Hematopoietic multipotent progenitor cell treated with erythropoietin and hydrocortisone succinate and interleukin-3 and kit ligand, for 4 days (in vitro differentiated cells): ENCODE measurements at regions not wholly inside any gene's neighbourhood (a gene's known extent, or its start where the extent isn't known, plus 50 kb on each side); places are given as distances from the start of the nearest gene placed in this dataset.
A peak's percentile ranks its signal among the peaks of the same experiment; 100 is the strongest.
"Not testable (repeated sequence)": the region's sequence is repeated elsewhere in the genome, so short reads cannot be mapped to it uniquely, and the experiment has no call there.

Experiments used
- DNase-seq: peaks from one replicate; pipeline ENCODE4 v3.0.0-alpha.2; 2015

DNA sequence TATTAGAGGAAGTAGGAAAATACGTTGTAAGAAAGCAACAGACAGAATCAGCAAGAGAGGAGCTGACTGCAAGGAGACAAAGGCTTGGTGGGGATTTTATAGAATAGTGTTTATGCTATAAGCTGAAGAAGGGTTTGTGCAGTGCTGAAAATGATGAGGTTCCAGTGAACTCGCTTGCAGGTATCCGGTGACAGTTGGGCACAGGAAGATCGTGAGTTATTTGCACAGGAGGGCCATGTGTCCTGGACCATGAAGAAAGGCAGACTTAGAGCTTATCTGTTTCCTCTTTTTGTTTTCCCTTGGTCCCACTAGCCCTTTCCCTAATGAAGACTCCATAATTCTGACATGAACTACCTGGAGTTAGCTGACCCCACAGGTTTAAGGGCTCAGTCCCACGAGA, 61.4 kb downstream of the NXNL2 start:
- DNase-seq, result peak; percentile 10

DNA sequence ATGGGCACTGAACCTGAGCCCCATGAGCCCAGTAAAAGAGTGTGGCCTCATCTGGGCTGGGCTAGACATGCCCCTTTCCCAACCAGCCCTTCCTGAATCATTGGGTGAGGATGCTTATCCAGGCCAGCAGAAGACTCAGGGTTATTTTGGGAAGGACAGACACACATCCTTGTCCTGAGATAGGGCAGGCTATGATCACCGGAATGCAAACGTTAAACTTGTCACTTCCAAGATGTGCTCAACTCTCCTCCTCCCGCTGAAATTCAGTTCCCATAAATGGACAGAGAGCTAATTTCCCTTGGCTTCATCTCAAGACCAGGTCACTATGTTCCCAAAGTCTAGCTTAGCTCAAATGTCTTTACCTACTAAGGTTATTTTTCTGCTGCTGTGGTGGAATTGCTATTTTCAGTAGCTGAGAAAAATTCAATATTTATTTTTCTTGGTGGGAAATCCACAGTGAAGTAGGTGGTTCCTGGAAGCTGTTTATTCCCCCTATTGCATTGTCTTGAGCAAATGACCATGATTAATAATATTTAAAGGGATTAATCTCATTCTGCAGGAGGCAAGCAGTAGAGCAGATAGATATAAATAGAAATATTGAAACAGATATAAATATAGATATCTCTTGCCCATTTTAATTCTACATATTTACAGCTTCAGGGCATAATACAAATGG, 70.0 kb downstream of the NXNL2 start:
- no peak for DNase-seq

DNA sequence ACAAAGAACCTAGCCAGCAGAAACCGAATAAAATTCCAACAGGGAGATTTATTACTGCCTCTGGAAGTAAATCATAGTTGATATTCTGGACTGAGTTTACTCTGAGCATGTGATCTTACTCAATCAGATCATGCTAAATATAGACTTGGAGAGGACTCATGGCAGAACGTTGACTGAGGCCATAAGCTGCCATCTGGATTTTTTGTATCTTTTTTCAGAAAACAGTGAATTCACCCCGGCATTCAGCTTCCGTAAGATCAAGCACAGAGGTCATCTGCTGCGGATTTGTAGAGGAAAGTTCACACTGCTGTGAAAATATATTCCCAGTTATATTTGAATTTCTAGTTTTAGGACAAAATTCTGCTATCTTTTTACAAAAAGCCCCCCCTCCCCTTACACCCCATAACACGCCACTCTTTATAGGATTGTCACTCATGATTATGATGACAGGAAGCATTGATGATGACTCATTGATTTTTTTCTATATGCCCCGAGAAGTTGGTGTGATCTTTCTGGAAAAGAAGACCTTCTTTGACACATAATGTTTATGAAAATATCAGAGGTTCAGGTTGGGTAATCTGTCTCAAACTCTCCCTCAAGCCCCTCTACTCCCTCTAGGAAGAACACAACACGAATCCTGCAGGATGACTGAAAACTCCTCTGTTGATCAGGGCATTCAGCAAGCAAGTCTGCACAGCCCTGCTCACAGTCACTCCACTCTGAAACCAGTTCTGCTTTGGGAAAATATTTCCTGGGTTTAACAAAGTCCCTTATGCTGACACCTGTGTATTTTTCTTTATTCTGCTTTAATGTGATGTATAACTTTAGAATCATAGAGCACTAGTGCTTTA, 70.8 kb downstream of the NXNL2 start:
- DNase-seq, result no peak

DNA sequence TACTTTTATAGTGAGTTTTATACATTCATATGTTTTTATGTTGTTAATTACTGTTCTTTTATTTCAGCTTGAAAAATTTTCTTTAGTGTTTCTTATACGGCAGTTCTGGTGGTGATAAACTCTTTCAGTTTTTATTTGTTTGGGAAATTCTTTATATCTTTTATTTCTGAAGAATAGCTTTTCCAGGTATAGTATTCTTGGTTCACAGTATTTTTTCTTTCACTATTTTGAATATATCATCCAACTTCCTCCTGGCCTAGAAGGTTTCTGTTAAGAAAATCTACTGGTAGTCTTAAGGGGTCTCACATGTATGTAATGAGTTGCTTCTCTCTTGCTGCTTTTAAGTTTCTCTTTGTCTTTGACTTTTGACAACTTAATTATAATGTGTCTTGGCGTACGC, 79.4 kb downstream of the NXNL2 start:
- no peak for DNase-seq

DNA sequence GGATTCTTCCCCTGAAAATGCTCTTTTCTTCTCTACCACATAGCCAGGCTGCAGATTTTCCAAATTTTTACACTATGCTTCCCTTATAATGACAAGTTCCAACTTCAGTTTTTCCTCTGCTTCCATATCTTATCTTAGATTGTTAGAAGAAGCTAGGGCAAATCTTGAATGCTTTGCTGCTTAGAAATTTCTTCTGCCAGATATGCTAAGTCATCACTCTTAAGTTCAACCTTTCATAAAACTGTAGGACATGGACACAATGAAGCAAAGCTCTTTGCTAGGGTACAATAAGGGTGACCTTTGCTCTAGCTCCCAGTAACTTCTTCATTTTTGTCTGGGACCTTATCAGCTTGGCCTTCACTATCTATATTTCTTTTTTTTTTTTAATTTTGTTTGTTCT, 88.7 kb downstream of the NXNL2 start:
- DNase-seq, result no peak

DNA sequence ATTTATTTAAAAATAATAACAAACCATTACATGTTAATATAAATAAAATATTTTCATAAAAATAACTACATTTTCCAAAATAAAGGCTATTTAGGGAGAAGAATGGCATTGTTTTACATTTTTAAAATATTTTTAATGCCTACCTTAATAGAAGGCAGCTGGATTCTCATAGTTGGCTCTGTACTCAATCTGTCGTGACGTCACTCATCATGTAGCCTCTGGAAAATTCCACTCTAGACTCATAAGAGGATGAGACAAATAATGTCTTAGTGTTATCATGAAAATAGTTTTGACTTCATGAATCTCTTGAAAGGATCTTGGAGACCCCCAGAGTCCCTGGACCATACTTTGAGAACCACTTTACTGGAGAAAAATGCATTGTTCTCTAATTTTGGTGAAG, 93.1 kb downstream of the NXNL2 start:
- DNase-seq, result no peak

DNA sequence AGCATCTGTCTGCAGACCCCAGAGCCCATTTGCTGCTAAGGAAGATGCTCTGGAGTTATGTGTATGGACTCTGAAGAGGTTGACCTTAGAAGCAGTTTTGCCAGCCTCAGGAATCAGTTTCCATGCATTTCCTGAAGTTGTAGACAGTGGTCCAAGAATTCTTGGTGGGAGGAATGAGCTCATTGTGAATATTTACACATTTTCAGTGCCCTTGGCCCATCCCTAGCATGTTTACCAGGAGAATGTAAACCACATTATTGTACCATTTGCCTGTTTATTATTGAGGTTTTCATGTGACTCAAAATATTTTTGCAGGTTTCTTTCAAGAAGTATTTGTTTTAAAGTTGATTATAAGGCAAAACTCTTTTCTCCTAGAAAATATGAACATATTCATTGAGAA, 93.8 kb downstream of the NXNL2 start:
- no peak for DNase-seq

DNA sequence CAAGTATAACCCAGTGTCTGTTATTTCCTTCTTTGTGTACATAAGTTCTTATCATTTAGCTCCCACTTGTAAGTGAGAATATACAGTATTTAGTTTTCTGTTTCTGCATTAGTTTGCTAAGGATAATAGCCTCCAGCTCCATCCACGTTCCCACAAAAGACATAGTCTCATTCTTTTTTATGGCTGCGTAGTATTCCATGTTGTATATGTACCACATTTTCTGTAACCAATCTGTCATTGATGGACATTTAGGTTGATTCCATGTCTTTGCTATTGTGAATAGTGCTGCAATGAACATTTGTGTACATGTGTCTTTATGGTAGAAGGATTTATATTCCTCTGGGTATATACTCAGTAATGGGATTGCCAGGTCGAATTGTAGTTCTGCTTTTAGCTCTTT, 95.6 kb downstream of the NXNL2 start:
- not testable (repeated sequence) for DNase-seq

DNA sequence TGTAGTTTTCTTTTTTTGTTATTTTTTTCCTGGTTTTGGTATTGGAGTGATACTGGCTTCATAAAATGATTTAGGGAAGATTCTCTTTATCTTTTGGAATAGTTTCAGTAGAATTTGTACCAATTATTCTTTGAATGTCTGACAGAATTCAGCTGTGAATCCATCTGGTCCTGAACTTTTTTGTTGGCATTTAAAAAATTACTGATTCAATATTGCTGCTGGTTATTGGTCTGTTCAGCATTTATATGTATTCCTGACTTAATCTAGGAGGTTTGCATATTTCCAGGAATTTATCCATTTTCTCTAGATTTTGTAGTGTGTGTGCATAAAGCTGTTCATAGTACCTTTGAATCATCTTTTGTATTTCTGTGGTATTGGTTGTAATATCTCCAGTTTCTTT, 100.2 kb downstream of the NXNL2 start:
- DNase-seq, result no peak

DNA sequence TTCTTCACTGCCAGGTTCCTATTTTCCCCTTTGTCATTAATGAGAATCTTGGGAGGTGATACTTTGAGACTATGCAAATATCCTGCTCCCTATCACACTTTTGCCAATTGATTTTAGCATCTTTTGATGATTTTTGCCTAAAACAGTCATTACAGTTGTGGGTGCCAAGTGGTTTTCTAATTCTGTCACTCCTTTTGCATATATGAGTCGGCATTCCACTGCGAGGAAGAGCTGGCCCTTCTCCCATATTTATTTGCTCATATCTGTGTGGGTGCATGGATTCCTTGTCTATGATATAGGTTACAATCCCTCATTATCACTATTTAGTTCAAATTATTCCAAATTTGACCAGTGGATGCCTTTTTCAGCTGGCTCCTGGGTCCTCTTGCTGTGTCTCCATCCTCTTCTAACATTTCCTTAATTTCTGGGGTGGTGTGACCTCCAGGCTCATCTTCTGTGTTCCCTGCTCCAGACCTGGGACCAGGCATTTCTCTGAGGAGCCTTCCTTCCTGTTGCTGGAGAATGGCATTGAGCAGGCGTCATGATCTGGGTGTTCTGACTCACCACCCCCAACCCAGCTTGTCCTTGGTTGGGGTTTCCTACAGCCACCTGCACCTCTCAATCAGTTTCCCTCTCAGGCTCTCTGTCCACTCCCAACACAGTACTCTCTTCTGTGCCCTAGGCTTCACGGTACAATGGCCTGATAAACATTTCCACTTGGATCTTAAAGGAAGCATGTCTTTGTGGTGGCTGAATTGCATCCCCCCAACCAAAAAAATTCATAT, 106.7 kb downstream of the NXNL2 start:
- DNase-seq, result no peak

DNA sequence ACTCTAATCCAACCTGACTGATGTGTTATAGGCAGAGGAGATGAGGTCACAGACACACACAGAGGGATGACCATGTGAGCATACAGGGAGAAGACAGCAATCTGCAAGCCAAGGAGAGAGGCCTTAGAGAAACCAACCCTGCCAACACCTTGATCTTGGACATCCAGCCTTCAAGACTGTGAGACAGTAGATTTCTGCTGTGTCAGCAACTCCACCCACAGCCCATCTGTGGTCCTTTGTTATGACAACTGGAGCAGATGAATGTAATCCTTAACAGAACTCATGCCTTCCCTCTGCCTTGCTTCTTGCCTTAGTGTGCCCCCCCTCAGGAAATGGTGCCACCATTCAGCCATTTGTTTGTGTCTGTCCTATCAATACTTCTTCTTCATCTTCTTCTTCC, 107.4 kb downstream of the NXNL2 start:
- no peak for DNase-seq

DNA sequence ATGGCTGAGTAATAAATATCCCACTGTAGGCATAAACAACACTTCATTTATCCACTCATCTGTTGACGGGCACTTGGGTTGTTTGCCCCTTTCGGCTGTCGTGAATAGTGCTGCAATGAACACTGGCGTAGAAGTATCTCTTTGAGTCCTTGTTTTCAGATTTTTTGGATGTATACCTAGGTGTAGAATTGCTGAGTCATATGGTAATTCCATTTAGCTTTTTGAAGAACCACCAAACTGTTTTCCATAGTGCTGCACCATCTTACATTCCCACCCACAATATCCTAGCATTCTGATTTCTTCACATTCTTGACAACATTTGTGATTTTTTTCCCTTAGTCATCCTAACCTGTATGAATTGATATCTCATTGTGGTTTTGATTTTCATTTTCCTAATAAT, 109.0 kb downstream of the NXNL2 start:
- DNase-seq, result no peak

DNA sequence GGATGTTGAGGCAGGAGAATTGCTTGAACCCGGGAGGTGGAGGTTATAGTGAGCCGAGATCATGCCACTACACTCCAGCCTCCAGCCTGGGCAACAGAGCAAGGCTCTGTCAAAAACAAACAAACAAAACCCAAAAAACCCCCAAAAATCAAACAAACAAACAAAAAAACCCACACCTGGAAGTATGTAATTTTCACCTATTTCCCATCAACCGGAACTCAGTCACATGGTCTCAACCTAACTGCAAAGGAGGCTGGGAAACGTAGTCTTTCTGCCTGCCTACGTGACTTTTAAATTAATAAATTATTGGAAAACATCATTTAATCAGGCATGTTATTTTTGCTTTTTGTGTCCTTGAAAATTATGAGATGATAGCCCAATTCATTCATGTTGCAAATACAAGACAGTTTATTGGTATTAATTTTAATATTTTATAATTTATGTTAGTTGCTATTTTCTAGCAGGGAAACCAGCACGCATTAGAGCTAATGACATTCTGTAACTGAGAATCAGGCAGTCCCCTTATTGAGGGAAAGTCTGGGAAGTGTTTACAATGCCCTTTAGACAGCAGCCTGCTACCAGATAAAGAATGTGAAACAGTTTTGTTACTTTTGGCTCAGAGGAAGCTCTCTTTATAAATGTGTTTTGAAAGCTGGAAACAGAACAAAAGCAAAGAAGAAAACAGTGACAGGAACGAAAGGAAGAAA, 110.3 kb downstream of the NXNL2 start:
- DNase-seq, result no peak

DNA sequence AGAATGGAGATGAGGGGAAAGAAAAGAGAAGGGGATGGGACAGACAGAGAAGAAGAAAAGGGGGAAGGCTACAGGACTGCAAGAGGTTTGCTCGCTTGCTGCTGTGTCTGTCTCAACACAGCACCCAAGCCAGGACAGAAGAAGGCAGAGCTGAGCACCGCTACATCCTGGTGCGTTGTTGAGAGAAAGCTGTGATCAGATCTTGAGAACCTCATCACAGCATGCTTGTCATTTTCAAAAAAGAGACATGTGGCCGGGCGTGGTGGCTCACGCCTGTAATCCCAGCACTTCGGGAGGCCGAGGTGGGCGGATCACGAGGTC, 110.9 kb downstream of the NXNL2 start:
- DNase-seq, result no peak

DNA sequence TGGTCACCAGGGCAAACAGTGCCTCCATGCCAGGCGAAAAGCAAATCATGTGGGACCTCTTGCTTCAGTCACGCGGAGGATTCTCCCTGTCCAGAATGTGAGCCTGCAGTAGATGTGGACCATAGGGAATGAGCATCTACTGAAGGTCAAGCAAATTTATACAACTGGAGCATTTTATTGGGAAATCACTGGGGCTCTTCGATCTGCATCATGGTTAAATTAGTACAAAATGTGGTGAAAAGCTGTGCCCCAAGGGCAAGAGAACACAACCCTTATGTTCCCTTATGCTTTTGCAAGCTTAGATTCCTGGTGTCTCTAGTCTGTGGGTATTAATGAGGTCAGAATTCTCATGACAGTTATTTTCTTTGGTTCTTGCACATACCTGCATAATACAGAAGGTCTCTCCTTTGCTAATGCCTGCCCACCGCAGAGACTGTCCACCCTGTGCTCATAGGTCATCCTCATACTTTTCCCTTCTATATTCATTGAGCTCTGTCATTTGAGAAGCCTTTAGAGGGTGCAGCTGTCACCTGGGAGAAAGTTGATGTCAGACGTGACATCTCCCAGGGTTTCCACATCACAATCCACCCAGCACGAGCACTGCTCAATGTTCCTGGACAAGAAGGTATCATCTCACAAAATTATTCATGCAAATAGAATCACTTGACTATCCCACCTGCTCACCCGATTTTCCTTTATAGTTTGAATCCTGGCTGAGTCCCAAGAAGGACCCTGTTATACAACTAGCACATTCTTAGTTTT, 111.7 kb downstream of the NXNL2 start:
- no peak for DNase-seq

DNA sequence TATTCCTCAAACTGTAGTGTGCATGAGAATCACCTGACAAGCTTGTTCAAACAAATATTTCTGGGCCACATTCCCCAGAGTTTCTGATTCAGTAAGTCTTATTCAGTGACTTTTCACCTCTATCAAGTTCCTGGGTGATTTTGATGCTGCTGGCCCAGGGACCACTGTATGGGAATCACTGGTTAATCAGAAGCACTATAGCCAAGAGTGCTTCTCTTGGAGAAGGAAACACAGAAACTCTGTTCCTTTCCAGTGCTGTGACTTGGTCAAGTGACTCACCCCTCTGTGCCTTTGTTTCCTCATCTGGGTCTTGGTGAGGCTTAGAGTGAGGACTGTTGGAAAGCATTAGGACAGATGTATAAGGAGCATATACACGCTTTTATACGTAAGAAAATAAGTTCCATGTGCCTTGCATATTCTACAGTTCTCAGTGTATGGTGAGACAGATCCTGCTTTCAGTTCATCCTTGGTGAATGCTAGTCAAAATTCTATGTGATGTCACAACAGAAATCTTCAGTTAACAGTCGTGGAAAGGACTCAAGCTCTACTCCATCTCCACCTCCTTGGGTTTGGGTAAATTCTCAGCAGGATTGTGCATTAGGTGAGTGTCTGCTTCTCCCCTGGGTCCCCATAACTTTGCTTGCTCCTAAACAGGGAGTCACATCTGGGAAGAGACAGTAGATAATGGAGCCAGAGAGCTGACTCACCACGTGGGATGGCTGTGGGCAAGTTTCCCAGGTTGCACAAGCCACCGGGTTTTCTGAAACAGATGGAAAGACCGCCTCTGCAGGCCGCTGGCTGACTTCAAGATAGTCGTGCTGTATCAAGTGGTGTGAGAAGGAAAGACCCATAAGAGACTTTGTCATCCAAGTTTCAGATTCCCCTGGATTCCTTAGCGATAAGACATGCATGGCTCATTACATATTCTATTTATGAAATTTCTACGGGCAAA, 117.0 kb downstream of the NXNL2 start:
- no peak for DNase-seq

DNA sequence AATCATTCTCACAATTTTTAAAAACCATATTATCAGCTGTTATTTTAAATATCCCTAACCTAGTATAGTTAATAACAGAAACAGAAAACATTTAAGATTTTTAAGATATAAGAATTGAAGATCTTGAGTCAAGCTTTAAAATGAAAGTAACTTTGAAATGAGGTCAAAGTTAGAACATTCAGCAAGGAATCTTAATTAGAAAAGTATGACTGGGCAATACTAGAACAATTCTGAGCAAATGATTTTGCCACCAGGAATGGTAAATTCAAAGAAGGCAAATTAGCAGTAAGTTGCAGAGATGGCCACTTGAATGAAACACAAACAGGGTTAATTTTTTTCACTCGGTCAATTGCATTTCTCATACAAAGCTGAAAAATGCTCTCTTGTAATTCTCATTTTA, 117.9 kb downstream of the NXNL2 start:
- DNase-seq, result no peak

DNA sequence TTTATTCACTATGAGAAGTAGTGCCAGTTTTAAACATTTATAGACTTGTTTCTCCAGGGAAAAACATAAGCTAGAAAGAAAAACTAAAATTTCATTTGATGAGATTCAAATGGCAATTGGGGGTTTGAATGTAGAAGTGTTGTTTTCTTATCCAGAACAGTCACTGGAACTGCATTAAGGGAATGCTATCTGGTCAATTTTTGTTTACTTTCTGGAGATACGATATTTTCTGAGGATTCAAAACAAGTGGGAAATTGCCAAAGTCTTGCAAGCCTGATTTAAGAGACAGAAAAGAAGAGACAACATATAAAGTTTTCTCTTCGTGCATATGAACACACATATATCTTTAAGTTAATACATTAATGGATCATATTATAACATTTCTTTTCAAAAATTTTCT, 118.4 kb downstream of the NXNL2 start:
- DNase-seq, result no peak

DNA sequence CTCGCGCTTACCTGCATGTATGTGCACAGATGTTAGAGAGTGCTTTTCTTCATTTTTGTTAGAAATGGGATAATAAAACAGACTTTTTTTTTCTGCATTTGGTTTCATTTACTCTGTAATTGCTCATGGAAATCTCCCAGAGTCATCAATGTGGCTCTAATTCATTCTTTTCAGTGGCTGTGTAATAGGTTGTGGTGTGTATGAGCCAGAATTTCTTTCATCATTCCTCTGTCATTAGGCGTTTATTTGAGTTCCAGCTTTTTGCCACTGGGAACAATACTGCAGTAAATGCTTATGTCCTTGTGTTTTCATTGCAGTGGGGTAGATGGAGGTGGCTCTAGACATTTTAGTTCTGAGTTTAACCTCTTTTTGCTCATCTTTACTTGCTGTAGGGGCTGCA, 118.9 kb downstream of the NXNL2 start:
- no peak for DNase-seq

DNA sequence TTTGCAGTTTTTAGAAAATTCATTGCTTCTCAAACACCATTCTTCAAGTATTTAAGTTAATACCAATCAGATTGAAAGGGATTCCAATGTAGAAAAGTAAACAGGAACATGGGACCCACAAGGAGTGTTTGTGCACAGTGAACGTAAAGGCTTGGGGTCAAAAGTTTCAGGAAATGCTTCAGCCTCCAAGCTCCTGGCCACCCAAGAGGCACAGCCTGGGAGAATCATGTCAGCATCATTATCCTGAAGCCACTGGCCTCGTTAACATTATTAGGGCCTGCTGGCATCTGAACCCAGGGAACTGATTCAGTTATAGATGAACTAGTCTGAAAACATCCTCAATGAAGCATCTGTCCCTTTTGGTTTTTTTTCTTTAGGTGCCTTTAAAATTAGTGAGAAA, 122.9 kb downstream of the NXNL2 start:
- DNase-seq, result no peak

DNA sequence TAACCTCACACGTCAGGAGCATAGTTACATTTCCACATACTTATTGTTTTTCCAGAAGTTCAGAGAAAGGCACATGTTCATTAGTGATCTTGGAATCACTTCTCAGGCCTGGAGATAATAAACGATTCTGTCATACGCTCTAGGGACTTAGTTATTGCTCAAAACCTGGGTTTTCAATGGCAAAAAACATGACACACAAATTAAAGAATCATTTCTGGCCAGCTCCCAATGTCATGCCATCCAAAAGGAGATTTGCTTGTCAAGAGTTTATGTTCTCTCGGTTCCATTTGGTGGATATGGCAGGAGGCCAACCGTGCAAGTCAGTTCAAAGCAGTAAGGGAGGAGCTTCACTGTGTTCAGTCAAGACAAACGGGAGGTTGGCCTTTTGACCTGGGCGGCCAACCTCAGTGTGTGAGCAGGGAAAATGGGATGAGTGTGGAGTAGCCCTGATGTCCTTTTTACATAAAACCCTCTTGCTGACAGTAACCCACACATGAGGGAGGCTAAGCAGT, 123.4 kb downstream of the NXNL2 start:
- DNase-seq, result no peak
